Pons (tissue), 1 donor: ENCODE measurements at regions not wholly inside any gene's neighbourhood (a gene's known extent, or its start where the extent isn't known, plus 50 kb on each side); places are given as distances from the start of the nearest gene placed in this dataset.
"Not testable (repeated sequence)": the region's sequence is repeated elsewhere in the genome, so short reads cannot be mapped to it uniquely, and the experiment has no call there.

Source experiments
- DNase-seq: peaks from one replicate; pipeline ENCODE4 v3.0.0-alpha.2; 2016; ENCODE audit warnings: low spot score

- DNase-seq, result not testable (repeated sequence)
These were observed 79.5 kb upstream of the ABCD2 start for GRCh38 chr12:39699079-39699478.

DNA sequence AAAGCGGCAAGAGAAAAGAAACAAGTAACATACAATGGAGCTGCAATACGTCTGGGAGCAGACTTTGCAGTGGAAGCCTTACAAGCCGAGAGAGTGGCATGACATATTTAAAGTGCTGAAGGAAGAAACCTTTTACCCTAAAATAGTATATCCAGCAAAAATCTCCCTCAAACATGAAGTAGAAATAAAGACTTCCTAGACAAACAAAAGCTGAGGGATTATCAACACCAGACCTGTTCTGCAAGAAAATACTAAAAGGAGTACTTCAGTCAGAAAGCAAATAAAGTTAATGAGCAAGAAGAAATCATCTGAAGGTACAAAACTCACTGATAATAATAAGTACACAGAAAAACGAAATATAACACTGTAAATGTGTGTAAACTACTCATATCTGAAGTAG is 77.5 kb upstream of the ABCD2 start:
- DNase-seq, result no peak

- DNase-seq, result peak; percentile 29
These were observed 72.8 kb upstream of the ABCD2 start for GRCh38 chr12:39692258-39692853.

DNA sequence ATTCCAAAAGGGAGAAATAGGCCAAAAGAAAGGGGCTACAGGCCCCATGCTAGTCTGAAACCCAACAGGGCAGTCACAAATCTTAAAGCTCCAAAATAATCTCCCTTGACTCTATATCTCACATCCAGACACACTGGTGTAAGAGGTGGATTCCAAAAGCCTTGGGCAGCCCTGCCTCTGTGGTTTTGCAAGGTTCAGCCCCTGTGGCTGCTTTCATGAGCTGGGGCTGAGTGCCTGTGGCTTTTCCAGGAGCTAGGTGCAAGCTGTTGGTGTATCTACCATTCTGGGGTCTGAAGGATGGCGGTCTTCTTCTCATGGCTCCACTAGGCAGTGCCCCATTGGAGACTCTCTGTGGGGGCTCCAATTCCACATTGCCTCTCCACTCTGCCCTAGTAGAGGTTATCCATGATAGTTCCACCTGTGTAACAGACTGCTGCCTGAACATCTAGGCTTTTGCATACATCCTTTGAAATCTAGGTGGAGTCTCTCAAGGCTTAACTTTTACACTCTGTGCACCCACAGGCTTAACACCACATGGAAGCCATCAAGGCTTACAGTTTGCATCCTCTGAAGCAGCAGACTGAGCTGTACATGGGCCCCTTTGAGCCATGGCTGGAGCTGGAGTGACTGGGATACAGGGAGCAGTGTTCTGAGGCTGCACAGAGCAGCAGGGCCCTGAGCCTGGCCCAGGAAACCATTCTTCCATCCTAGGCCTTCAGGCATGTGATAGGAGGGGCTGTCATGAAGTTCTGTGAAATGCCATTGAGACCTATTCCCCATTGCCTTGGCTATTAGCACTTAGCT is 66.5 kb upstream of the ABCD2 start:
- no peak for DNase-seq

DNA sequence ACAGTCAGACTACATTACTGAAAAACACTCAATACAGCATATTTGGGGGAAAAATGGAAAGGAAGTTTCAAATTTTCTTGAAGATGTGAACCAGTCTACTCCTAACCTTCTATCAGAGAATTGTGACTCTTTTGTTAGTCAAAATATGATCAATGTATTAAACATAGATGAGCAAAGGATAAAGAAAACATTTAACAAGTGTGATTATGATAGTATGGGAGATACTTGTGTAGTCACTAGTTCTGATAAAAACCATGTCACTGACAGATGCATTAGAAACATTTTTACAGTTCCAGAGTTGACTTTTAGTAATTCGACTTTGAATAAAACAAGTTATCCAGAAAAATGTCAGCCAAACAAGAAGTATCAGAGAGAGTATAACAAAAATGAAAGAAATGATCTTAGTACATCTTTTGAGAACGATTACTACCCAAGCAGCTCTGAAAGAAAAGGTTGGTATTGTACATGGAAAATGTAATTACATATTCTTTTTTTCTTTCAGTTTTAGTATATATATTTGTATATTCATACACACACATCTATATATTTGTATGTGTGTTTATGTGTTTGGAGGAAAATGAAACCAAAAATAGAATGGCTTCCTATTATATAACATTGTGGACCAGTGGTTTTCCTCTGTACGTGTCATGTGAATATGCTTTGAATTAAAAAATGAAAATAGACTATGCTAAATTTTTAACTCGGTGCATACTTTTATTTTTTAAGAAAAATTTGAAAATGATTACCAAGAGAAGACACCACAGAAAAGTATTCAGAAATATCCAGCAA is 63.3 kb upstream of the ABCD2 start:
- no peak for DNase-seq

DNA sequence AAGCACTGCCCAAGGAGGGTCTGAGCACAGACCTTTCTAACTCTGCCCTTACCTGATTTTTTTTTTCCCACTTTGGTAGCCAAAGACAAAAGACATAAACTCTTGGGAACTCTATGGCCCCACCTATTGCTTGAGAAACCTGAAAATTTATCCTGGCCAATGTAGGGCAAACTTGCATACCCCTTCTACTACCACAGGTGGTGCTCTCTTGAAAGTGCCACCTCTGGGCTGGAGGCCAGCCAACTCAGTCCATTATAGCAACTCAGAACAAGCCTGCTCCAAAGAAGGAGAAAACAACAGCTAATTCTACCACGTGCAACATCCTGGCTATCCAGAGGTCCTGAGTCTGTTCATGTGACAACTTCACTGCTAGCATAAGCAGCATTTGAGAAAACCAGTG is 55.7 kb upstream of the ABCD2 start:
- no peak for DNase-seq

DNA sequence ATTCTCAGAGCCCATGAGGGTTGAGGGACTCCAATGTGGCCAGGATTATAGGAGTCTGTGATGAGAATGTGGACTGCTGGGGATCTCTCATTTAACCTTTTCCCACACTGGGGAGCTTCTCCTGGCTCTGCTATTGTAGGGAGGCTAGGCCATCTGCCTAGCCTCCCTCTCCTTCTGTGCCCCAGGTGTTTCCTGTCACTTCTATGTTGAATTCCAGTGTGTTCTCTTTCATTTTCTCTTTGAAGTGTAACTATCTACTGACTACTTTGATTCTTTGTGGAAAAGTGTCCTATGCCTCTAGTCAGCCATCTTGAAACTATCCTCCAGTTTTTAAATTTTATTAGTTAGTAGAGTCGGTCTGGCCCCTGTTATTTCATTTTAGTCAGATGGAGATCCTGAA is 53.4 kb upstream of the ABCD2 start:
- no peak for DNase-seq

DNA sequence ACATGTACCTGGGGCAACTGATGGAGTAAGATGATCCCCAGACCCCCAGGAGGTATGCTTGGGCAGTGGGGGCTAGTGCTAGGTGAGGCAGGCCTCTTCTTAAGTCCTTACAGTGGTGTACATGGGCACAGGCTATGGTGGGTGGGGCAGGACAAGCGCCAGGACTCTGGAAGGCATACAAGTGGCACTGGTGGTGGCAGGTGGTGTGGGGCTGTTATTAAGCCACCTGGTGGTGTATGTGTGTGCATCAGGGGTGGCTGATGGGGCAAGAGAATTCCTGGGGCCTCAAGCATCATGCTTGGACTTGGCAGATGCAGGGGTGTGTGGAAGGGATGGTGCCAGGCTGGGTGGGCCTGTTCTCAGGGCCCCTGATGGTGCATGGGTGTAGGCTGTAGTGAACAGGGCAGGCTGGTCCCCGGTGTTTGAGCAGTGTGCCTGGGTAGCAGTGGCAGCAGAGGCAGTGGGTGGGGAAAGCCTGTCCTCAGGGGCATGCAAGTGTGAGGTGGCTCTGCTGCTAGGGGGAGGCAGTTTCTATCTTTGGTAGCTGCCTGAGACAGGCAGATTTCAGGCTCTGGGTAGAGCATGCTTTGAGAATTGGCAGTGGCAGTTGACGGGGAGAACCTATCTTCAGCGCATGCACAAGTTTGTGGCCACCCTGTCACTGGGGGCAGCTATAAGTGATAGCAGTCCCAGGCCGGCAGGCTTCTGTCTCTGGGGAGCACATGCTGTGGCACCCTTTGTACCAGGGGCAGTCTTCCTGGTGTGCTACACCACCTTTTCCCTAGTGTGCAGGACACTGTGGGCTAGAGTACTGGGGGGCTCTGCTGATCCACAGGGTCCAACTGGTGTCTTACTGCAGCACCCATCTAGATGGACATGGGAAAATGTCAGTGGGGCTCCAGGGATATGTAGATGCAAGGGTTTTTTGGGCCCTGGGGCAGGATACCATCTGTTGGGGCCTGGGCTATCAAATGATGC is 52.6 kb upstream of the ABCD2 start:
- no peak for DNase-seq

GRCh38 chr12:39669539-39669938 is 49.9 kb upstream of the ABCD2 start:
- DNase-seq, result not testable (repeated sequence)
